NOMO-1 (cell line): ENCODE measurements at regions not wholly inside any gene's neighbourhood (a gene's known extent, or its start where the extent isn't known, plus 50 kb on each side); places are given as distances from the start of the nearest gene placed in this dataset.
A peak's percentile ranks its signal among the peaks of the same experiment; 100 is the strongest.
"Not testable (repeated sequence)": the region's sequence is repeated elsewhere in the genome, so short reads cannot be mapped to it uniquely, and the experiment has no call there.

ENCODE experiments used
- DNase-seq, 2 experiments: peaks; one replicate each; lab custom pipeline; 2025; ENCODE audit not compliant: unreplicated experiment in 2 of 2; lab: John Stamatoyannopoulos, UW

DNA sequence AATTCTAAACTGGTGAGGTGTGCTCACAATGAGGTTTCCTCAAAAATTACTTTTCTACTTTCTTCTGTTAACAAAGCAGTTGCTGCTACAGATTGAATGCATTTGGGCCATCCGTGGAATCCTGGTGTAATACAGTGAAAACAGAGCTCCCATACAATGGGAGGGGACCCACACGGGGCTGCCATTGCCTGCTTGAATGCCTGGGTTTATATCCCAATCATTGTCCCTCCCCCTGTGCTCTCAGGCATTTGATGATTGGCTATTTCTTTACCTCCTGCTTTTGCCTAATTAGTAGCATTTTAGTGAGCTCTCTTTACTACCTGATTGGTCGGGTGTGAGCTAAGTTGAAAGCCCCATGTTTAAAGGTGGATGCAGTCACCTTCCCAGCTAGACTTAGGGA, 52.9 kb upstream of the CSF1 start:
- not testable (repeated sequence) for DNase-seq

DNA sequence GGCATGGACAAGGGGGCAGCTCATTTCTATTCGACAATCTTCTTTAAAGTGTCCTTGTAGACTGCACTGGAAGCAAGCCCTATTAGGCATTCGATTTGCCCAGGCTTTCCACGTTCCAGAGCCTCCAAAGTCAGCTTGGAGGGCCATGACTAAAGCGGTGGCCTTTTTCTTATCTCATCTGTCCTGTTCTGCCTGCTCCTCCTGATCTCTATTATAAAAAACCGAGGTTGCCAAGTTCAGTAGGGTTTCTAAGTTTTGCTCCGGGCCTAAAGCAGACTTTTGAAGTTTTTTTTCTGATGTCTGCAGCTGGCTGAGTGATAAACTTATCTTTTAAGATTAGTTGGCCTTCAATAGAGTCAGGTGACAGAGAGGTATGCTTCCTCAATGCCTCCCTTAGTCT, 54.7 kb upstream of the CSF1 start:
- DNase-seq: not testable (repeated sequence)

GRCh38 chr1:109853972-109854371, 56.7 kb upstream of the CSF1 start:
- peak in 1 of 2 experiments; percentile 47 for DNase-seq

DNA sequence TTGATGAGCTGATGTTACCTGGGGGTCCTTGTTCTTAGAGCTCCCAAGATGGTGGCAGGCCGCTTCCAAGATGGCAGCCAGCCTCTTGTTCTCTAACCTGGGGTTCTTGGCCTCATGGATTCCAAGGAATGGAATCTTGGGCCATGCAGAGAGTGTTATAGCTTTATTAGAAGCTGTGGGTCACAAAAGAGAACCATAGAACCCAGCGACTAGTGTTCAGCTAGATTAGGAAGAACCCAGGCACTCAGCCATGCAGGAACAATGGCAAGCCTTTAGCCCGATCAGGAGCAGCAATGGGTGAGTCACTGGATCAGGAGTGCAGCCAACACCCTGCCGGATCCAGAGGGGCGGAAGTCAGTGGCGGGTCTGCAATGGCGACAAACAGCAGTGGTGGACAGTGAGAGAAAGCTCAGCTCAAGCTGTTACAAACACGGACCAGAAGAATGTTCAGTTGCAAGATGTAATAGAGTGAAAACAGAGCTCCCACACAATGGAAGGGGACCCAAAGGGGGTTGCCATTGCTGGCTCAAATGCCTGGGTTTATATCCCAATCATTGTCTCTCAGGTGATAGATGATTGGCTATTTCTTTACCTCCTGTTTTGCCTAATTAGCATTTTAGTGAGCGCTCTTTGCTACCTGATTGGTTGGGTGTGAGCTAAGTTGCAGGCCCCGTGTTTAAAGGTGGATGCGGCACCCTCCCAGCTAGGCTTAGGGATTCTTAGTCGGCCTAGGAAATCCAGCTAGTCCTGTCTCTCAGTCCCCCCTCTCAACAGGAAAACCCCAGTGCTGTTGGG, 58.2 kb upstream of the CSF1 start:
- DNase-seq: not testable (repeated sequence)

- no peak for DNase-seq
Measured at GRCh38 chr1:109850827-109851226, 59.8 kb upstream of the CSF1 start.

DNA sequence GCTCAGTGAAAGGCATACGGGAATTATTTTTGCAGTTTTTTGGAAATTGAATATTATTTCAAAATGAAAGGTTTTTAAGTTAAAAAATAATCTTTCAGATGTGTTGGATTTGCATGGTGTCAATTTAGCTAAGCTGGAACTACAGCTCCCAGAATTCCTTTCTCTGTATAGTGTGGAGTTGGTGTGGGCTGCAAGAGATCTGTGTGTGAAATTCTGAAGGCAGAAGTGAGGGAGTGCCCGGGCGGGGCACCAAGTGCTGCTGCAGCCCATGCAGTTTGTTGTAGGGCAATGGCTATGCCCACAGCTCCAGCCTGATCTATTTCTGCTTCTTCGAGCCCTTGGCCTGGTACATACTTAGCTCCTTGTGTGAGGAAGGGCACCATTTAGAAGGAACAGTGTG, 60.5 kb upstream of the CSF1 start:
- DNase-seq: no peak

DNA sequence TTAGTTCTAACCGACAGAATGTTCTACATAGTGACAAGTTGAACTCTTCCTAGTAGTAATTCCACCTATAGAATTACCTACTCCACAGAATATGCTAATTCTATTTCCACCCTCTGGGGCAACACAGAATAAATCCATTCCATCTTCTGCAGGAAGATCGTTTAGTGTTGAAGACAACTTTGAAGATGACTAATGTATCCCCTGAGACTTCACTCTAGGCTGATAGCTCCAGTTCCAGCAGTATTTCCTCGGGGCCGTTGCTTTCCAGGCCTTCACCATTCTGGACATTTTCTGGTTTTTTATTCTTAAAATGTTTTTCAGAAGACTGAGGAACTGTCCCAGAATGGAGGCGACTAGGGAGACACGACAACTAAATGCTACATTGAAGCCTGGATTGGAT, 61.0 kb upstream of the CSF1 start:
- no peak for DNase-seq

GRCh38 chr1:109847251-109847650, 63.4 kb upstream of the CSF1 start:
- DNase-seq: no peak

DNA sequence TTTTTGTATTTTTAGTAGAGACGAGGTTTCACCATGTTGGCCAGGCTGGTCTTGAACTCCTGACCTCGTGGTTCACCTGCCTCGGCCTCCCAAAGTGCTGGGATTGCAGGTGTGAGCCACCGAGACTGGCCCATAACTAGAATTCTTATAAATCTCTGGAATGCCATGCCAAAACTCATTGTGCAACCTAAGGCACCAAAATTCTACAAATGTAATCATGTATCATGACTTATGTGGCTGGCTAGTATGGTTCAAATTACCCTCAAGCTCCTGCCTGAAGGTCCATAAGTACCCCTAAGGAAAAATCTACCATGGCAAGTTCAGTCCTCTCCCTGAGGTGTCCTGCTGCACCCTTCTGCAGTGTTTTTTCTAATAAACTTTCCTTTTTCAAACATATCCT, 63.8 kb upstream of the CSF1 start:
- no peak for DNase-seq

DNA sequence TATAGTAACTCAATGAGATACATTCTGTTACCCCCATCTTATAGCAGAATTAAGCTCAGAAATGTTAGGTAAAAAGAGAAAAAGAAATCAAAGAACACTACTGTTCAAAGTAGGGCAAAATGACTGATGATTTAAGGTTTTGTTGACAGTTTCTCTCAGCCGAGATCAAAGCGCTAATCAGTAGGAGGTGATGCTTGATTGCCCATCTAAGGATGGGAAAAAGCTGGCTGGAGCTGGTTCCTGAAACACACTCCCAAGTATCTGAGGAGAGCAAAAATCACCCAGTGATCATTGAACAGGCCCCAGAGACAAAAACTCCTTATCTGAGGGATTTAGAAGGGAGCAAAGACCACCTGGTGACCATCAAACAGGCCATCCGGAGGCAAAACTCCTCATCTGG, 64.5 kb upstream of the CSF1 start:
- no peak for DNase-seq

- no peak for DNase-seq
Measured at GRCh38 chr1:109845658-109846057, 65.0 kb upstream of the CSF1 start.

- DNase-seq: no peak
Measured at GRCh38 chr1:109844609-109845008, 66.0 kb upstream of the CSF1 start.

GRCh38 chr1:109840011-109840629, 70.5 kb upstream of the CSF1 start:
- DNase-seq: no peak

DNA sequence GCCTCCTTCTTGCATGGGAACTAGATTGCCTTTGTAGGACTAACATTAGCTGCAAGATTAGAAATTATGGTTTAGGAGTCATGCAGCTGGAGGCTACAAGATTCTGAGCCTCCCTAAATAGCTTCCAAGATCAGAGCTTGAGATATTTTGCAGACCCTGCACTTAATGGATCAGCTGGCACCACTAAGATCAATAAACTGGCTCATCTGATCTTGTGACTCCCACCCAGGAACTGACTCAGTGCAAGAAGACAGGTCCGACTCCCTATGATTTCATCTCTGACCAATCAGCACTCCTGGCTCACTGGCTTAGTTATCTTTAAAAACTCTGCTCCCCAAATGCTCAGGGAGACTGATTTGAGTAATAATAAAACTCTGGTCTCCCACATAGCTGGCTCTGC, 71.4 kb upstream of the CSF1 start:
- not testable (repeated sequence) for DNase-seq

DNA sequence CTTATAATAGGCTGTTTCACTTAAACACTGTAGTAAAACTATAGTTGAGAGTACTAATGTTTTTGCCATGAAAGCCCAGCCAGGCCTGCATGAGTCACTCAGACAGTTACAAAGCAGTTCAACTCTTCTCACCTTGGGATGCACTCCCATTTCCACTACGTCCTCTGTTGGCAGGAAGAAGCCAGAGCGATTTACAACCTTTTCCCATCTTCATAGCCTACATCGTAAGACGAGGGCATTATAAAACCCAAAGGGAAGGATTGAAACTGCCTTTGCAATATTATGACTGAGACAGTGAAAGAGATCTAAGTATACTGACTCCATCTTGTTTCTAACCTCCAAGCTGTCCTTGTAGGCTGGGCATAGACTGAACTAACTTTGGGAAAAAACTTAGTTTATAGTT, 71.8 kb upstream of the CSF1 start:
- no peak for DNase-seq

DNA sequence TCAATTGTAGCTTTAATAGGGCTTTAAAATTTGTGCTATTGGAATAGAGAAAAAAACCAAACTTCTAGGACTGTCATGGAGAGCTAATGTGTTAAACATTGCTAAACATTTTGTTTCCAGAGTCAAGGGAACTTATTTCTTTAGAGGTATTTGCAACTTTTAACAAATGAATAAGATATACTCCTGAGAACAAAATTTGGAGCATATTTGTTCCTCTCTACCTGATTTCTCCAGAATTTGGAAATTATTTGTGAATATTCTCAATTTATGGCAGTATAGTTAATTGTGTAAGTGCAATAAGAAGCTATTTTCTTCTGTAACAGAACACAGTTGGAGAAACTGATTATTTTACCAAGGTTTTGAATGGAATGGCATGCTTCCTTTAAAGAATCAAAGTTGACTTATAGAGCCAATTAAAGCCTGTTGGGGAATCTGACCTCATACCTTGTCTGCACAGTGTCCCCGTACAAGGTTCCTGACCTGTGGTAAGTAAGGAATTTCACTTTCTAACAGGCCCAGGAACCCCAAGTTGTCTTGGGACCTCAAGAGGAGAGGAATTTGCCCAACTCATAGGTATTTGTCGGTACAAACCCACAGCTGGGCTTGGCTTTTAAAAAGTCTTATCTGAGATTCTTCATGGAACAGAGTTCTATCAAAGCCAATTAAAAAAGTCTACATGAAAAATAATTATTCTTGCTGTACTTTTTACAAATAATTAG, 72.6 kb upstream of the CSF1 start:
- no peak for DNase-seq

DNA sequence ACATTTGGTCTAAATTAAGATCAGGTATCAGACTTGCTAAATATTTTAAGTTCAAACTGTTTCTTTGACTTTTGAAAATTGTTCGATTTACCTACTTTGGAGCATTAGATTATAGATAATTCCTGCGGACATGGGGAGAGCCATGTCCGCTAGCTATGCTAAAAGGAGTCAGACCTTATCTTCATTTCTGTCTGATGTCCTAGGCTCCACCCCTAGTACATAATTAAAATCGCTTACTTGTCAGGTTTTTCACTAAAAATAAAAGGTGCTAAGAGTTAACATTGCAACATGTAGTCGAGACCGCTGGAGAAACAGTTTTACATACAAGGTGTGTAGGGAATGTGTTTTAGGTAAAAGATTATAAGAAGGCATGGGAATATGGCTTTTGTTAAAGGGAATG, 71.9 kb upstream of the EPS8L3 start:
- DNase-seq: not testable (repeated sequence)

- DNase-seq: no peak
Measured at GRCh38 chr1:109834951-109835350, 71.2 kb upstream of the EPS8L3 start.

DNA sequence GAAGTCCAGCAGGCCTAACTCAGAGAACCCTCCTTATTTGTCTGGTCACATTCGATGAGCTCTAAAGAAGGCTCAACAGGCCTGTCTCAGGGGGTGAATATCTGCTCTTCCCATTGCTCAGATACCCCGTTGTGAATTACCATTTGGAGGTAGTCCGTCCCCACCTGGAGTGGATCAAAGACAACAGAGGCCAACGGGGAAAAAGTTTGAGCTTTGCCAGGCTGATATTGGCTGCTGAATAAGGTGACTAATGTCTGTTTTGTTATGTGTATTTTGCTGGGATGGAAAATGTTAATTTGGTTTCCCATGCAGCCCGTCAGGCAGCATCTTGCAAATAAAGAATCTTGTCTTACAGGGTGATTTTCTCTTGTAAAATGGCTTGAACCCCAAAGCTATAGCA, 69.2 kb upstream of the EPS8L3 start:
- DNase-seq: no peak

DNA sequence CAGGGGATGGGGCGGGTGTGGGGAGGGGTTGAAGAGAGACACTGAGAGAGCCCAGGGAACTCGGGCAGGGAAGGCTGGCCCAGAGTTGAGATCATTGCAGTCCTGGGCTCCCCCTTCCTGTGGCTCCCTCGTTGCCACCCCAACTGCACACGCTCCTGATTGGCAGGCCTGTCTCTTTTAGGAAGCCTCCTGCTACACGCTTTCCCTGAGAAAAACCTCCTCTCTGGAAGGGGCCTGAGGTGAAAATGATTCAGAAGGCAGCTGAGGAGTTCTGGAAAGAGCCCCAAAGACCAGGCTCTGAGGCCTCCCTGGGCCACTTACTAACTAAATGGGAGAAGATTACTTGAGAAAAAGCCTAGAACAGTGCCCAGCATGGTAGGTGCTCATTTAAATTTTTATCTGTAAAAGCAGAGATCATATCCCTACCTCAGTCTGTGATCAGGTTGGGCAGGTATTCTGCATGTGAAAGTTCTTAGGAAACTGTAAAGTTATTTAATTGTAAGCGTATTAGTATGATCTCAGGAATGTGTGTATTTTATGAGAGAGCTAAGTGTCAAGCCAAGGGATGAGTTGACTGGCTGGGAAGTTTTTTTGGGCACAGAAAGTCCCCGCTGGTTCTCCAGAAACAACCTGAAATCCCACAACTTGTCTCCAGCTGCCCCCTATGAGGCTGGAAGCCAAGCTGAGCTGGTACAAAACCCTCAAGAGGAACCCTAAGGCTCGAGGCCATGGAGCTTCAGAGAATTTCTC, 65.2 kb upstream of the EPS8L3 start:
- DNase-seq: no peak

- DNase-seq: no peak
Measured at GRCh38 chr1:109827986-109828385, 64.3 kb upstream of the EPS8L3 start.
